ENCODE measurements at regions not wholly inside any gene's neighbourhood (a gene's known extent, or its start where the extent isn't known, plus 50 kb on each side); places are given as distances from the start of the nearest gene placed in this dataset.

DNA sequence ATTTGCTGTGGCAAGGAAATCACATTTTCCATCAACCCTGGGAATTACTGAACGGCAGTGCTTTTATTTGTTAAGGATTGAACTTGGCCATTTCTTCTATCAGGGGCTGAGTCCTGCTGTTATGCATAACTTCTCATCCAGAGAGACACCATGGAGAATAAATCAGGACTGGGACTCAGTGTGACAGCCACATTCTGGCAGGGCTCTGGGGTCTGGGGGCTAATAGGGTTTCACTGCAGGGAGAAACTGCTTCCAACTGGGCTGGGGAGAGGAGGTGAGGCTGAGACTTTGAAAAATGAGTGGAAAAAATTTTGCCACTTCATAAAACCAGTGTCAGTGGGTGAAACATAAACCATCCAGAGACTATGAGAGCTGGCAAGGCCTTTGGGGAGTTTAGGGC is 95.7 kb upstream of the ALDH1B1 start:
- Histone ChIP-seq H3K9ac (ENCODE audit: low read length) (no peak overlapping the region; the same call in 1 of the 2 replicates), H4K20me1 (ENCODE audit: insufficient read depth, low read length) (no peaks in the 10 kb centered on the region), H3F3A (ENCODE audit: insufficient read depth, low read length) (no peaks in the 10 kb centered on the region), H3K9me3 (replicated peaks; ENCODE audit: insufficient read depth, low read length) (no peaks in the 10 kb centered on the region), H3K27me3 (replicated peaks; ENCODE audit: insufficient read depth, low read length) (no peaks in the 10 kb centered on the region), H3K79me2 (ENCODE audit: low read length) (no peaks in the 10 kb centered on the region), H3K27ac (ENCODE audit: low read length) (peak overlapping the region; percentile 25; the same call in 1 of the 2 replicates), H3K4me3 (ENCODE audit: low read length) (no peak overlapping the region), H2AFZ (ENCODE audit: low read length) (peak overlapping the region; percentile 43), H3K4me2 (ENCODE audit: low read depth, low read length) (peak overlapping the region; percentile 80), H3K9me2 (replicated peaks; ENCODE audit: insufficient read depth, low read length) (no peaks in the 10 kb centered on the region), H3K4me1 (ENCODE audit: low read length) (peaks cover 32% of the 10 kb centered on the region), H3K36me3 (replicated peaks; ENCODE audit: insufficient read depth, low read length) (no peaks in the 10 kb centered on the region)
- no peak for TF ChIP-seq EZH2 (optimal IDR thresholded peaks at IDR 0.05; ENCODE audit: low read depth, low read length)
- TF ChIP-seq, protein P1, sequence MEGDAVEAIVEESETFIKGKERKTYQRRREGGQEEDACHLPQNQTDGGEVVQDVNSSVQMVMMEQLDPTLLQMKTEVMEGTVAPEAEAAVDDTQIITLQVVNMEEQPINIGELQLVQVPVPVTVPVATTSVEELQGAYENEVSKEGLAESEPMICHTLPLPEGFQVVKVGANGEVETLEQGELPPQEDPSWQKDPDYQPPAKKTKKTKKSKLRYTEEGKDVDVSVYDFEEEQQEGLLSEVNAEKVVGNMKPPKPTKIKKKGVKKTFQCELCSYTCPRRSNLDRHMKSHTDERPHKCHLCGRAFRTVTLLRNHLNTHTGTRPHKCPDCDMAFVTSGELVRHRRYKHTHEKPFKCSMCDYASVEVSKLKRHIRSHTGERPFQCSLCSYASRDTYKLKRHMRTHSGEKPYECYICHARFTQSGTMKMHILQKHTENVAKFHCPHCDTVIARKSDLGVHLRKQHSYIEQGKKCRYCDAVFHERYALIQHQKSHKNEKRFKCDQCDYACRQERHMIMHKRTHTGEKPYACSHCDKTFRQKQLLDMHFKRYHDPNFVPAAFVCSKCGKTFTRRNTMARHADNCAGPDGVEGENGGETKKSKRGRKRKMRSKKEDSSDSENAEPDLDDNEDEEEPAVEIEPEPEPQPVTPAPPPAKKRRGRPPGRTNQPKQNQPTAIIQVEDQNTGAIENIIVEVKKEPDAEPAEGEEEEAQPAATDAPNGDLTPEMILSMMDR (IDR thresholded peaks at IDR 0.05; ENCODE audit: low read length): no peak
- no peak for TF ChIP-seq EZH2phosphoT487 (IDR thresholded peaks at IDR 0.05; ENCODE audit: low read length)
- DNase-seq: no peak

DNA sequence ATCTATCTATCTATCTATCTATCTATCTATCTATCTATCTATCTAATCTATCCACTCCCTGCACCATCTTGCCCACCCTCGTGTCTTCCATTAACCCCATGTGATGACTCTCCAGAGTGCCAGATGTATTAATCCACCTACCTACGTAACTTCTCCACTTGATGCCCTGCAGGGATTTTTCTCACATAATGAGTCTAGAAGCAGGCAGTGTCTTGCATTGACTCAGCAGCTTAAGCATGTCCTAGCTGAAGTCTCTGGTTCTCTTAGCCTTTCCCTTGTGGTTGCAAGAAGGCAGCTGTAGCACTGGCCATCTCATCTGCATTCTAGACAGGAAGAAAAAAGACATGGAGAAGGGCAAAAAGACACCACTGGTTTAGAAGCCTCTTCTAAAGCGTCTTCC is 96.7 kb upstream of the ALDH1B1 start:
- Histone ChIP-seq H3K27me3 (replicated peaks; ENCODE audit: insufficient read depth, low read length) (no peaks in the 10 kb centered on the region), H2AFZ (ENCODE audit: low read length) (peak overlapping the region; percentile 43; the same call in 1 of the 2 replicates), H3K4me3 (ENCODE audit: low read length) (no peak overlapping the region), H3K36me3 (replicated peaks; ENCODE audit: insufficient read depth, low read length) (no peaks in the 10 kb centered on the region), H3K27ac (ENCODE audit: low read length) (no peak overlapping the region; the same call in 1 of the 2 replicates), H3K4me2 (ENCODE audit: low read depth, low read length) (peak overlapping the region; percentile 80; the same call in 1 of the 2 replicates), H3K9ac (ENCODE audit: low read length) (no peak overlapping the region), H3K4me1 (ENCODE audit: low read length) (peaks cover 32% of the 10 kb centered on the region), H3K9me2 (replicated peaks; ENCODE audit: insufficient read depth, low read length) (no peaks in the 10 kb centered on the region), H4K20me1 (ENCODE audit: insufficient read depth, low read length) (no peaks in the 10 kb centered on the region), H3F3A (ENCODE audit: insufficient read depth, low read length) (no peaks in the 10 kb centered on the region), H3K9me3 (replicated peaks; ENCODE audit: insufficient read depth, low read length) (no peaks in the 10 kb centered on the region), H3K79me2 (ENCODE audit: low read length) (no peaks in the 10 kb centered on the region)
- TF ChIP-seq, protein P1 (IDR thresholded peaks at IDR 0.05; ENCODE audit: low read length): no peak
- TF ChIP-seq EZH2phosphoT487 (IDR thresholded peaks at IDR 0.05; ENCODE audit: low read length) (no peak), EZH2 (optimal IDR thresholded peaks at IDR 0.05; ENCODE audit: low read depth, low read length) (no peak)
- no peak for DNase-seq

DNA sequence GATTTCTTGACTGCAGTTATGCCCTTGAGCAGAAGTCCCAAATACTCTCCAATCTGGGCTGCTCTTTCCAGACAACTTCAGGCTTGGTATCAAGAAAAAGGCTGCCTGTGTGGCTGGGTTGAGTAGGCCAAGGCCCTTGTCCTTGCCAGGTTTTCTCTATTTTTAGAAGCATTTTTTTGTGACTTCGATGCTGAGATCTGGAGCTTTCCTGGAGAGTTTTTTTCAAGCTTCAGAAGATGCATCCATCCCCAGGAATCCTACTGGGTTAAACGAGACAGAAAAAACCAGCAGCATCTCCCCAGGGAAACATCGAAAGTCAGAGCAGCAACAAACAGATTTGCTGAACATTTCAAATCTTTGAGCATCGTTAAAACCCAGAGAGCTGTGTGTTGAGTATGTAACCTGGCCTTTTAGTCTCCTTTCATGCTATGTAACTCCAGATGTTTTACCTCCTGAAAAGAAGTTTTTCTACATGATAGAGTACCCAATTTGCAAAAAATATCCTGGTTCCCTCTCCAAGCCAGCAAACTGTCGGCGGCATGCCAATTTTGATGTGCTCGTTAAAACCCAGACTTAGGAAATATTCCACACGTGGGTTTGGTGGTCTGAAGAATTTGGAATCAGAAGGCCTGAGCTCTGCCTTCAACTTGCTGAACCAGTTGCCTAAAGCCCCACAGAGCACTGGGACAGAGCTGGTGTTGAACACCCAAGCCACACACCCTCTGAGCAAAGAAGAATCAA is 98.1 kb upstream of the ALDH1B1 start:
- Histone ChIP-seq H2AFZ (ENCODE audit: low read length) (no peak overlapping the region), H3K9me2 (replicated peaks; ENCODE audit: insufficient read depth, low read length) (no peaks in the 10 kb centered on the region), H3K4me2 (ENCODE audit: low read depth, low read length) (no peak overlapping the region), H3F3A (ENCODE audit: insufficient read depth, low read length) (no peaks in the 10 kb centered on the region), H3K27ac (ENCODE audit: low read length) (no peak overlapping the region), H3K79me2 (ENCODE audit: low read length) (no peaks in the 10 kb centered on the region), H3K9me3 (replicated peaks; ENCODE audit: insufficient read depth, low read length) (no peaks in the 10 kb centered on the region), H3K4me3 (ENCODE audit: low read length) (no peak overlapping the region), H4K20me1 (ENCODE audit: insufficient read depth, low read length) (no peaks in the 10 kb centered on the region), H3K36me3 (replicated peaks; ENCODE audit: insufficient read depth, low read length) (no peaks in the 10 kb centered on the region), H3K4me1 (ENCODE audit: low read length) (peaks cover 22% of the 10 kb centered on the region), H3K9ac (ENCODE audit: low read length) (no peak overlapping the region), H3K27me3 (replicated peaks; ENCODE audit: insufficient read depth, low read length) (no peaks in the 10 kb centered on the region)
- no peak for TF ChIP-seq EZH2 (optimal IDR thresholded peaks at IDR 0.05; ENCODE audit: low read depth, low read length)
- TF ChIP-seq, protein P1 (IDR thresholded peaks at IDR 0.05; ENCODE audit: low read length): no peak
- no peak for TF ChIP-seq EZH2phosphoT487 (IDR thresholded peaks at IDR 0.05; ENCODE audit: low read length)
- no peak for DNase-seq

Data from MM.1S (cell line).